Activated CD4-positive, alpha-beta T cell treated with anti-CD3 and anti-CD28 coated beads for 24 hours (primary cell): ENCODE measurements at regions not wholly inside any gene's neighbourhood (a gene's known extent, or its start where the extent isn't known, plus 50 kb on each side); places are given as distances from the start of the nearest gene placed in this dataset.
"Not testable (repeated sequence)": the region's sequence is repeated elsewhere in the genome, so short reads cannot be mapped to it uniquely, and the experiment has no call there.

Source experiments
- DNase-seq, 2 donors: peaks; one replicate each; pipeline ENCODE4 v3.0.0-alpha.2; 2020; ENCODE audit warnings: low read depth in 2 of 2

GRCh38 chr1:38507563-38507962, 352.0 kb downstream of the RRAGC start:
- no peak for DNase-seq

- no peak for DNase-seq
Observed at GRCh38 chr1:38505944-38506343, 353.6 kb downstream of the RRAGC start.

- no peak for DNase-seq
Observed at GRCh38 chr1:38502758-38503157, 356.8 kb downstream of the RRAGC start.

GRCh38 chr1:38500891-38501290, 358.7 kb downstream of the RRAGC start:
- no peak for DNase-seq

- no peak for DNase-seq
Observed at GRCh38 chr1:38500352-38500751, 359.2 kb downstream of the RRAGC start.

GRCh38 chr1:38498686-38499085, 360.9 kb downstream of the RRAGC start:
- DNase-seq: no peak

- DNase-seq: no peak
Observed at GRCh38 chr1:38497921-38498656, 361.5 kb downstream of the RRAGC start.

GRCh38 chr1:38493306-38493705, 366.3 kb downstream of the RRAGC start:
- DNase-seq: not testable (repeated sequence)

- peak; percentile 17 to 49 for DNase-seq
Observed at GRCh38 chr1:38489844-38490270, 369.7 kb downstream of the RRAGC start.

GRCh38 chr1:38488162-38488898, 371.2 kb downstream of the RRAGC start:
- DNase-seq: no peak

GRCh38 chr1:38487396-38487795, 372.2 kb downstream of the RRAGC start:
- DNase-seq: no peak

GRCh38 chr1:38486085-38486484, 373.5 kb downstream of the RRAGC start:
- DNase-seq: no peak

GRCh38 chr1:38481871-38482826, 377.4 kb downstream of the RRAGC start:
- DNase-seq: no peak

GRCh38 chr1:38479662-38480061, 379.9 kb downstream of the RRAGC start:
- DNase-seq: not testable (repeated sequence)

GRCh38 chr1:38477811-38478210, 381.8 kb downstream of the RRAGC start:
- DNase-seq: no peak

GRCh38 chr1:38476850-38477178, 382.8 kb downstream of the RRAGC start:
- no peak for DNase-seq

GRCh38 chr1:38476111-38476849, 383.3 kb downstream of the RRAGC start:
- no peak for DNase-seq

GRCh38 chr1:38475624-38476005, 384.0 kb downstream of the RRAGC start:
- DNase-seq: no peak

- no peak for DNase-seq
Observed at GRCh38 chr1:38474738-38475623, 384.6 kb downstream of the RRAGC start.

GRCh38 chr1:38466487-38466886, 393.1 kb downstream of the RRAGC start:
- DNase-seq: no peak

GRCh38 chr1:38465460-38465859, 394.1 kb downstream of the RRAGC start:
- no peak for DNase-seq
